Right lobe of liver (tissue), 6 donors: ENCODE measurements at regions not wholly inside any gene's neighbourhood (a gene's known extent, or its start where the extent isn't known, plus 50 kb on each side); places are given as distances from the start of the nearest gene placed in this dataset.

ENCODE experiments used
- ATAC-seq, 4 donors: fragments of 200-7000 bp; cut with Tn5 transposase; one replicate each; pipeline ENCODE4 v1.9.1; 2020; ENCODE audit warnings: mild to moderate bottlenecking in 4 of 4, moderate library complexity in 4 of 4
- DNase-seq, 3 donors: peaks; one replicate each; pipeline ENCODE4 v3.0.0-alpha.2; 2020
- H3K27ac ChIP-seq, 3 donors: fragments of 200-600 bp; one replicate each; pipeline ENCODE4 v1.8.0; 2022
- H3K27me3 ChIP-seq, 2 donors: fragments of 200-600 bp; one replicate each; pipeline ENCODE4 v1.8.0; 2022
- H3K36me3 ChIP-seq, 4 donors: fragments of 200-600 bp; sonication (generic) in 1 of 4; one replicate each; pipeline versions ENCODE4 v1.5.1 to v1.8.0; 2017 to 2022; ENCODE audit warnings: control low read depth in 1 of 4
- H3K4me1 ChIP-seq, 4 donors: fragments of 200-600 bp; sonication (generic) in 1 of 4; one replicate each; pipeline versions ENCODE4 v1.5.1 to v1.8.0; 2017 to 2022; ENCODE audit warnings: control low read depth in 1 of 4
- H3K4me3 ChIP-seq, 3 donors: fragments of 200-600 bp; one replicate each; pipeline ENCODE4 v1.8.0; 2022
- H3K9me3 ChIP-seq, 4 donors: fragments of 200-600 bp; sonication (generic) in 1 of 4; one replicate each; pipeline versions ENCODE4 v1.5.1 to v1.8.0; 2017 to 2022; ENCODE audit warnings: control low read depth in 1 of 4
- CTCF ChIP-seq, 4 donors: fragments of 200-600 bp in 3 of 4; fragments of 450-650 bp in 1 of 4; IDR thresholded peaks; one replicate each; pipeline versions ENCODE4 v1.5.1 to v1.8.0; 2016 to 2022; ENCODE audit warnings: antibody characterized with exemption in 4 of 4, mild to moderate bottlenecking in 2 of 4
- POLR2A ChIP-seq: fragments of 450-650 bp; IDR thresholded peaks from one replicate; pipeline ENCODE4 v1.6.1; 2017; ENCODE audit warnings: antibody characterized with exemption, mild to moderate bottlenecking
- WGBS: methylation state at CpG from one replicate; pipeline ENCODE4 v1.1.6; 2018; ENCODE audit warnings: low coverage, low lambda C conversion rate; ENCODE audit not compliant: insufficient coverage; ENCODE audit errors: missing lambda C conversion rate; 5-methylcytosine and 5-hydroxymethylcytosine counted together
- intact Hi-C, 2 donors: fragments of 100-400 bp; cut with DNase I; formaldehyde crosslinking; loops; one replicate each; pipeline versions ENCODE4 v1.11.2 to v1.14.1; 2022
- donor health status: DM: no; HTN: yes; CAD: no.
- donor health status: DM: no; HTN: no; CAD: no.
- donor health status: DM: no; HTN: no; CAD: no.
- donor health status: DM: no; HTN: yes; CAD: no.
- donor health status: DM: no; HTN: yes; CAD: no.

- 55% methylated on average over 5 of the region's 5 CpGs for WGBS
- Histone ChIP-seq H3K9me3 (no peaks in the 10 kb centered on the region), H3K27ac (no peak overlapping the region), H3K36me3 (no peaks in the 10 kb centered on the region), H3K4me1 (no peaks in the 10 kb centered on the region), H3K27me3 (peaks cover 0 to 4% of the 10 kb centered on the region in 2 donors), H3K4me3 (no peak overlapping the region)
- DNase-seq: no peak
- intact Hi-C loops: no loop called here
- ATAC-seq: no peak
- no peak for TF ChIP-seq POLR2A
- no peak for TF ChIP-seq CTCF (IDR thresholded peaks at IDR 0.05)
These were observed 116.9 kb upstream of the SCN7A start for GRCh38 chr2:166610913-166611305.

GRCh38 chr2:166610180-166610912, 116.3 kb upstream of the SCN7A start:
- peaks cover 0 to 4% of the 10 kb centered on the region in 2 donors for H3K27me3 ChIP-seq
- 36% methylated on average over 27 of the region's 28 CpGs for WGBS
- intact Hi-C loops: no loop called here
- peak in 2 of 4 donors; percentile 10 to 45 for ATAC-seq
- H3K27ac ChIP-seq: no peak overlapping the region
- H3K9me3 ChIP-seq: no peaks in the 10 kb centered on the region
- no peaks in the 10 kb centered on the region for H3K4me1 ChIP-seq
- DNase-seq: no peak
- H3K36me3 ChIP-seq: no peaks in the 10 kb centered on the region
- TF ChIP-seq POLR2A (no peak), CTCF (IDR thresholded peaks at IDR 0.05) (no peak)
- H3K4me3 ChIP-seq: no peak overlapping the region

GRCh38 chr2:166609183-166609959, 115.3 kb upstream of the SCN7A start:
- intact Hi-C loops: no loop called here
- Histone ChIP-seq H3K9me3 (no peaks in the 10 kb centered on the region), H3K4me3 (no peak overlapping the region), H3K36me3 (no peaks in the 10 kb centered on the region), H3K4me1 (no peaks in the 10 kb centered on the region), H3K27me3 (peaks cover 0 to 4% of the 10 kb centered on the region in 2 donors), H3K27ac (no peak overlapping the region)
- ATAC-seq: no peak
- TF ChIP-seq POLR2A: no peak
- no peak for DNase-seq
- WGBS: 45% methylated on average over 23 of the region's 24 CpGs

- Histone ChIP-seq H3K9me3 (no peaks in the 10 kb centered on the region), H3K36me3 (no peaks in the 10 kb centered on the region), H3K4me3 (no peak overlapping the region), H3K4me1 (no peaks in the 10 kb centered on the region), H3K27me3 (peaks cover 0 to 4% of the 10 kb centered on the region in 2 donors), H3K27ac (no peak overlapping the region)
- intact Hi-C loops: no loop called here
- DNase-seq (no peak), ATAC-seq (no peak)
- 76% methylated on average over 2 of the region's 2 CpGs for WGBS
- TF ChIP-seq CTCF (IDR thresholded peaks at IDR 0.05) (no peak), POLR2A (no peak)
These were observed 113.8 kb upstream of the SCN7A start for GRCh38 chr2:166607880-166608279.

- intact Hi-C loops: no loop called here
- Histone ChIP-seq H3K4me3 (no peak overlapping the region), H3K36me3 (no peaks in the 10 kb centered on the region), H3K27ac (no peak overlapping the region), H3K4me1 (no peaks in the 10 kb centered on the region), H3K9me3 (no peaks in the 10 kb centered on the region), H3K27me3 (no peaks in the 10 kb centered on the region)
- ATAC-seq (no peak), DNase-seq (no peak)
- TF ChIP-seq CTCF (IDR thresholded peaks at IDR 0.05) (no peak), POLR2A (no peak)
- WGBS: 50% methylated on average over 1 of the region's 1 CpG
These were observed 99.4 kb upstream of the SCN7A start for GRCh38 chr2:166593403-166593802.
